H1 (cell line): ENCODE measurements at regions not wholly inside any gene's neighbourhood (a gene's known extent, or its start where the extent isn't known, plus 50 kb on each side); places are given as distances from the start of the nearest gene placed in this dataset.

Experiments
- CEBPB ChIP-seq: IDR thresholded peaks from 2 replicates; pipeline ENCODE4 v1.6.1; 2012; ENCODE audit warnings: low read depth, low read length
- EP300 ChIP-seq, 2 experiments: IDR thresholded peaks; 1 replicate in 1 of 2; 2 replicates in 1 of 2; pipeline ENCODE4 v1.6.1; 2011 to 2012; ENCODE audit warnings: low read depth in 2 of 2, low read length in 2 of 2, mild to moderate bottlenecking in 2 of 2, borderline replicate concordance in 1 of 2, inconsistent platforms in 1 of 2, moderate library complexity in 1 of 2
- EZH2 ChIP-seq: fragments of 200-600 bp; sonication (generic); IDR thresholded peaks from 2 replicates; pipeline ENCODE4 v1.7.1; 2012; ENCODE audit warnings: low read depth, mild to moderate bottlenecking, moderate library complexity, low read length, inconsistent platforms; ENCODE audit not compliant: severe bottlenecking
- GABPA ChIP-seq: IDR thresholded peaks from 2 replicates; pipeline ENCODE4 v1.6.1; 2011; ENCODE audit warnings: mild to moderate bottlenecking, low read length, moderate library complexity, borderline replicate concordance; ENCODE audit not compliant: insufficient read depth
- HDAC2 ChIP-seq, 2 experiments: fragments of 300-600 bp in 1 of 2; sonication (generic) in 1 of 2; IDR thresholded peaks; 2 replicates each; pipeline ENCODE4 v1.6.1; 2011 to 2012; ENCODE audit warnings: low read depth in 2 of 2, low read length in 2 of 2, mild to moderate bottlenecking in 2 of 2, moderate library complexity in 2 of 2, borderline replicate concordance in 1 of 2, inconsistent platforms in 1 of 2
- POLR2AphosphoS5 ChIP-seq: IDR thresholded peaks from 2 replicates; pipeline ENCODE4 v1.6.1; 2011; ENCODE audit warnings: low read depth, low read length
- TAF1 ChIP-seq: IDR thresholded peaks from 2 replicates; pipeline ENCODE4 v1.6.1; 2011; ENCODE audit warnings: mild to moderate bottlenecking, low read depth, low read length
- ZNF274 ChIP-seq: IDR thresholded peaks from 2 replicates; pipeline ENCODE4 v1.7.0; 2012; ENCODE audit warnings: low read length, borderline replicate concordance; ENCODE audit errors: extremely low read depth
- TF ChIP-seq, protein P1 (sequence below), 3 experiments: IDR thresholded peaks; 1 replicate in 2 of 3; 2 replicates in 1 of 3; pipeline versions ENCODE4 v1.5.1 to v1.6.1; 2011; ENCODE audit warnings: low read length in 3 of 3, mild to moderate bottlenecking in 3 of 3, inconsistent platforms in 2 of 3, low read depth in 1 of 3, moderate library complexity in 1 of 3; ENCODE audit not compliant: insufficient read depth in 1 of 3; ENCODE audit errors: control extremely low read depth in 1 of 3

DNA sequence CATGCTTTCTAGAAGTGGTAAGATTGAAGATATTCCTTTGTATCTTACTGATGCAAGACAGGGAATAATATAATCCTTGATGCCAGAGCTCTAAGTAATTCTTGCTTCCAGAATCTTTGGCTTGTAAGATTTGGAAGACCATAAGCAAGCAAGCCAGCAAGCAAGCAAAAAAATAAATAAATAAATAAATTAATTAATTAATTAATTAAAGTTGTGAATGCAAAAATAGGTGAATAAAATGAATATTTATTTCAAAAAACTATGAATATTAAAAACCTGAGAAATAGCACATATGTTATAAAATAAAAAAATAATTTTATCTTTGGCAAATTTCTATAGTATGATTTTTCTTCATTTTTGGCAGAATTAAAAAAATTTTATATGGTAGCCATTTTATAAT, 750.2 kb upstream of the ARRDC4 start:
- TF ChIP-seq, protein P1, sequence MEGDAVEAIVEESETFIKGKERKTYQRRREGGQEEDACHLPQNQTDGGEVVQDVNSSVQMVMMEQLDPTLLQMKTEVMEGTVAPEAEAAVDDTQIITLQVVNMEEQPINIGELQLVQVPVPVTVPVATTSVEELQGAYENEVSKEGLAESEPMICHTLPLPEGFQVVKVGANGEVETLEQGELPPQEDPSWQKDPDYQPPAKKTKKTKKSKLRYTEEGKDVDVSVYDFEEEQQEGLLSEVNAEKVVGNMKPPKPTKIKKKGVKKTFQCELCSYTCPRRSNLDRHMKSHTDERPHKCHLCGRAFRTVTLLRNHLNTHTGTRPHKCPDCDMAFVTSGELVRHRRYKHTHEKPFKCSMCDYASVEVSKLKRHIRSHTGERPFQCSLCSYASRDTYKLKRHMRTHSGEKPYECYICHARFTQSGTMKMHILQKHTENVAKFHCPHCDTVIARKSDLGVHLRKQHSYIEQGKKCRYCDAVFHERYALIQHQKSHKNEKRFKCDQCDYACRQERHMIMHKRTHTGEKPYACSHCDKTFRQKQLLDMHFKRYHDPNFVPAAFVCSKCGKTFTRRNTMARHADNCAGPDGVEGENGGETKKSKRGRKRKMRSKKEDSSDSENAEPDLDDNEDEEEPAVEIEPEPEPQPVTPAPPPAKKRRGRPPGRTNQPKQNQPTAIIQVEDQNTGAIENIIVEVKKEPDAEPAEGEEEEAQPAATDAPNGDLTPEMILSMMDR (IDR thresholded peaks at IDR 0.05; ENCODE audit: control extremely low read depth in 1 of 3, insufficient read depth in 1 of 3, low read depth in 1 of 3, low read length in 3 of 3): no peak
- no peak for TF ChIP-seq ZNF274
- no peak for TF ChIP-seq POLR2AphosphoS5
- no peak for TF ChIP-seq TAF1
- no peak for TF ChIP-seq CEBPB
- TF ChIP-seq EP300 (IDR thresholded peaks at IDR 0.05; ENCODE audit: borderline replicate concordance in 1 of 2, low read depth in 2 of 2, low read length in 2 of 2): no peak
- no peak for TF ChIP-seq GABPA
- TF ChIP-seq HDAC2 (IDR thresholded peaks at IDR 0.05; ENCODE audit: borderline replicate concordance in 1 of 2, low read depth in 2 of 2, low read length in 2 of 2): no peak
- TF ChIP-seq EZH2: no peak
